SU-DHL-6 (cell line): ENCODE measurements at regions not wholly inside any gene's neighbourhood (a gene's known extent, or its start where the extent isn't known, plus 50 kb on each side); places are given as distances from the start of the nearest gene placed in this dataset.

Experiments
- CTCF ChIP-seq: fragments of 200-600 bp; sonication (generic); IDR thresholded peaks from one replicate; pipeline ENCODE4 v1.5.1; 2017; ENCODE audit warnings: antibody characterized with exemption, mild to moderate bottlenecking, low read length, moderate library complexity; ENCODE audit not compliant: insufficient read depth, poor library complexity, severe bottlenecking
- EZH2phosphoT487 ChIP-seq: fragments of 200-600 bp; sonication (generic), shearing (Covaris generic); conservative IDR thresholded peaks from 2 replicates; pipeline ENCODE4 v1.6.1; 2018; ENCODE audit warnings: mild to moderate bottlenecking, antibody characterized with exemption, low read length, moderate library complexity, mixed read lengths

DNA sequence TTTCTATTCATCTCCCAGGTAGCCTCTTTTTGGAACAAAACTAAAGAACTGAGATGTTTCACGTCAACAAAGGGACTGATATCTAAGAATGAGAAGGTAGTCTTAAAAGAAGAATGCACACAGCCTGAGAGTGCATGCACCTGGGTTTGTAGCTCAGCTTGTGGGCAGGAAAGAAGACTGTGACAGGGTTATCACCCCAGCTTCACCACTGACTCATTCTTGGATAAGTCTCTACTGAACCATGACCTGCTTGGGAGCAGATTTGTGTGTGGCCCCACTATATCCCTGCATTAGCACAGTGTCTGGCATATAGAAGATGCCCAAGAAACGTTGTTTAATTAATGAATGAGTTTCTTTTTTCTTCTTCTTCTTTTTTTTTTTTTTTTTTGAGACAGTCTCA lies 187.5 kb downstream of the GPAM start:
- TF ChIP-seq CTCF (no peak), EZH2phosphoT487 (no peak)
